HG03097 (cell line): ENCODE measurements at regions not wholly inside any gene's neighbourhood (a gene's known extent, or its start where the extent isn't known, plus 50 kb on each side); places are given as distances from the start of the nearest gene placed in this dataset.
"Not testable (repeated sequence)": the region's sequence is repeated elsewhere in the genome, so short reads cannot be mapped to it uniquely, and the experiment has no call there.

ENCODE experiments used
- ATAC-seq: cut with Tn5 transposase; IDR thresholded peaks from one replicate; pipeline ENCODE4 v1.9.1; 2021; ENCODE audit not compliant: unreplicated experiment, low FRiP score

GRCh38 chr6:135129136-135129856 lies 51.8 kb upstream of the MYB start:
- ATAC-seq, result peak; percentile 57

- peak; percentile 85 for ATAC-seq
These were observed 52.7 kb upstream of the MYB start for GRCh38 chr6:135128268-135128914.

GRCh38 chr6:135126729-135127128 lies 54.4 kb upstream of the MYB start:
- ATAC-seq, result no peak

GRCh38 chr6:135126034-135126433 lies 55.1 kb upstream of the MYB start:
- no peak for ATAC-seq

- ATAC-seq, result no peak
These were observed 59.7 kb upstream of the MYB start for GRCh38 chr6:135121434-135121833.

- ATAC-seq, result no peak
These were observed 62.9 kb upstream of the MYB start for GRCh38 chr6:135118134-135118730.

- no peak for ATAC-seq
These were observed 62.9 kb upstream of the HBS1L start for GRCh38 chr6:135117413-135117968.

- ATAC-seq, result no peak
These were observed 61.9 kb upstream of the HBS1L start for GRCh38 chr6:135116571-135116970.

GRCh38 chr6:135115834-135116233 lies 61.2 kb upstream of the HBS1L start:
- ATAC-seq, result no peak

- no peak for ATAC-seq
These were observed 60.8 kb upstream of the HBS1L start for GRCh38 chr6:135115411-135115810.

GRCh38 chr6:135114355-135115145 lies 59.9 kb upstream of the HBS1L start:
- peak; percentile 45 for ATAC-seq

GRCh38 chr6:135113860-135114259 lies 59.2 kb upstream of the HBS1L start:
- no peak for ATAC-seq

- ATAC-seq, result not testable (repeated sequence)
These were observed 58.3 kb upstream of the HBS1L start for GRCh38 chr6:135112951-135113350.

- not testable (repeated sequence) for ATAC-seq
These were observed 55.7 kb upstream of the HBS1L start for GRCh38 chr6:135110261-135110781.

GRCh38 chr6:135109761-135110160 lies 55.1 kb upstream of the HBS1L start:
- ATAC-seq, result no peak

GRCh38 chr6:135108692-135109091 lies 54.1 kb upstream of the HBS1L start:
- ATAC-seq, result no peak

- no peak for ATAC-seq
These were observed 52.0 kb upstream of the HBS1L start for GRCh38 chr6:135106611-135107010.

GRCh38 chr6:135105710-135106109 lies 51.1 kb upstream of the HBS1L start:
- no peak for ATAC-seq

GRCh38 chr6:135105299-135105698 lies 50.7 kb upstream of the HBS1L start:
- ATAC-seq, result no peak
